Testis (tissue), 2 donors: ENCODE measurements at regions not wholly inside any gene's neighbourhood (a gene's known extent, or its start where the extent isn't known, plus 50 kb on each side); places are given as distances from the start of the nearest gene placed in this dataset.

Source experiments
- DNase-seq: peaks from one replicate; pipeline ENCODE4 v3.0.0-alpha.2; 2019
- H3K27ac ChIP-seq, 2 donors: fragments of 200-600 bp; sonication (generic); one replicate each; pipeline ENCODE4 v1.5.1; 2019
- H3K27me3 ChIP-seq: fragments of 200-600 bp; sonication (generic); one replicate; pipeline ENCODE4 v1.5.1; 2019
- H3K36me3 ChIP-seq: fragments of 200-600 bp; sonication (generic); one replicate; pipeline ENCODE4 v1.5.1; 2017; ENCODE audit warnings: low read depth; ENCODE audit errors: missing control alignments
- H3K4me1 ChIP-seq: fragments of 200-600 bp; sonication (generic); one replicate; pipeline ENCODE4 v1.5.1; 2019
- H3K4me3 ChIP-seq, 2 donors: fragments of 200-600 bp; sonication (generic); one replicate each; pipeline ENCODE4 v1.5.1; 2017 to 2019
- H3K9me3 ChIP-seq: fragments of 200-600 bp; sonication (generic); one replicate; pipeline ENCODE4 v1.5.1; 2017
- CTCF ChIP-seq, 3 experiments: fragments of 450-650 bp in 2 of 3; fragments of 200-600 bp in 1 of 3; sonication (generic) in 1 of 3; IDR thresholded peaks; one replicate each; pipeline ENCODE4 v1.5.1; 2016 to 2019; ENCODE audit warnings: antibody characterized with exemption in 3 of 3, mild to moderate bottlenecking in 2 of 3, moderate library complexity in 1 of 3
- POLR2A ChIP-seq: fragments of 450-650 bp; IDR thresholded peaks from one replicate; pipeline ENCODE4 v1.6.1; 2017; ENCODE audit warnings: antibody characterized with exemption, mild to moderate bottlenecking, moderate library complexity
- WGBS, 2 donors: methylation state at CpG; one replicate each; pipeline ENCODE4 v1.1.5; 2018; 5-methylcytosine and 5-hydroxymethylcytosine counted together
- intact Hi-C: fragments of 100-400 bp; cut with DNase I; formaldehyde crosslinking; loops from one replicate; pipeline ENCODE4 v1.15.1; 2023; ENCODE audit warnings: low total_unique reads

GRCh38 chr19:30316560-30317106, 55.6 kb upstream of the ZNF536 start:
- no peaks in the 10 kb centered on the region for H3K36me3 ChIP-seq
- WGBS, 2 donors = 82 to 93% methylated on average over 2 to 6 of the region's 6 CpGs
- TF ChIP-seq CTCF (IDR thresholded peaks at IDR 0.05) = no peak
- TF ChIP-seq POLR2A = no peak
- no peaks in the 10 kb centered on the region for H3K4me1 ChIP-seq
- H3K4me3 ChIP-seq = no peak overlapping the region
- no peak overlapping the region for H3K27ac ChIP-seq
- no peaks in the 10 kb centered on the region for H3K27me3 ChIP-seq
- intact Hi-C loops = no loop called here
- H3K9me3 ChIP-seq = no peaks in the 10 kb centered on the region
- no peak for DNase-seq

- H3K36me3 ChIP-seq = no peaks in the 10 kb centered on the region
- 79 to 91% methylated on average over 5 to 7 of the region's 7 CpGs for WGBS, 2 donors
- H3K4me1 ChIP-seq = no peaks in the 10 kb centered on the region
Observed at GRCh38 chr19:30317403-30317802, 54.8 kb upstream of the ZNF536 start.

GRCh38 chr19:30318261-30318660, 53.9 kb upstream of the ZNF536 start:
- intact Hi-C loops = no loop called here

More at GRCh38 chr19:30317403-30317802, 54.8 kb upstream of the ZNF536 start:
- Histone ChIP-seq H3K9me3 (no peaks in the 10 kb centered on the region), H3K4me3 (no peak overlapping the region), H3K27me3 (no peaks in the 10 kb centered on the region), H3K27ac (no peak overlapping the region)
- TF ChIP-seq CTCF (IDR thresholded peaks at IDR 0.05) = no peak
- no peak for TF ChIP-seq POLR2A
- intact Hi-C loops = no loop called here
- DNase-seq = no peak

GRCh38 chr19:30318936-30319335, 53.2 kb upstream of the ZNF536 start:
- intact Hi-C loops = no loop called here
- H3K4me3 ChIP-seq = no peak overlapping the region
- no peak for DNase-seq
- H3K27me3 ChIP-seq = no peaks in the 10 kb centered on the region
- H3K36me3 ChIP-seq = no peaks in the 10 kb centered on the region
- H3K4me1 ChIP-seq = no peaks in the 10 kb centered on the region
- H3K27ac ChIP-seq = no peak overlapping the region
- no peaks in the 10 kb centered on the region for H3K9me3 ChIP-seq
- 90 to 93% methylated on average over 11 of the region's 11 CpGs for WGBS, 2 donors
- TF ChIP-seq CTCF (IDR thresholded peaks at IDR 0.05) (no peak), POLR2A (no peak)

More at GRCh38 chr19:30318261-30318660, 53.9 kb upstream of the ZNF536 start:
- TF ChIP-seq CTCF (IDR thresholded peaks at IDR 0.05) = no peak
- no peak for TF ChIP-seq POLR2A
- no peak overlapping the region for H3K4me3 ChIP-seq
- DNase-seq = no peak
- no peaks in the 10 kb centered on the region for H3K27me3 ChIP-seq
- H3K4me1 ChIP-seq = no peaks in the 10 kb centered on the region
- no peak overlapping the region for H3K27ac ChIP-seq
- 92 to 93% methylated on average over 5 of the region's 5 CpGs for WGBS, 2 donors
- H3K9me3 ChIP-seq = no peaks in the 10 kb centered on the region
- H3K36me3 ChIP-seq = no peaks in the 10 kb centered on the region

- TF ChIP-seq CTCF (IDR thresholded peaks at IDR 0.05) (no peak), POLR2A (no peak)
- Histone ChIP-seq H3K27me3 (no peaks in the 10 kb centered on the region), H3K9me3 (no peaks in the 10 kb centered on the region), H3K4me3 (no peak overlapping the region), H3K36me3 (no peaks in the 10 kb centered on the region), H3K4me1 (no peaks in the 10 kb centered on the region), H3K27ac (no peak overlapping the region)
- intact Hi-C loops = no loop called here
- WGBS, 2 donors = 77 to 79% methylated on average over 2 of the region's 2 CpGs
- no peak for DNase-seq
Observed at GRCh38 chr19:30319411-30319810, 52.8 kb upstream of the ZNF536 start.
